ENCODE measurements at regions not wholly inside any gene's neighbourhood (a gene's known extent, or its start where the extent isn't known, plus 50 kb on each side); places are given as distances from the start of the nearest gene placed in this dataset.

- WGBS (ENCODE audit: extremely low coverage, insufficient read length, low lambda C conversion rate), result no CpG with 5 or more reads among the region's 10 CpGs
- H3K9me3 ChIP-seq (ENCODE audit: control insufficient read depth, low read depth, low read length), result no peaks in the 10 kb centered on the region
- H2BK120ac ChIP-seq (ENCODE audit: low read depth, low read length, poor library complexity, severe bottlenecking), result no peak overlapping the region
- no peak overlapping the region for H3K9ac ChIP-seq (ENCODE audit: extremely low read depth, insufficient read length, low read length)
- no peak overlapping the region for H3K14ac ChIP-seq (ENCODE audit: insufficient read depth, low read length)
- no peaks in the 10 kb centered on the region for H3K27me3 ChIP-seq (ENCODE audit: insufficient read depth, low read length)
- no peak overlapping the region for H3K18ac ChIP-seq (ENCODE audit: insufficient read length, low read depth, low read length)
- no peak overlapping the region for H3T11ph ChIP-seq (ENCODE audit: low read length)
- no peak overlapping the region for H2BK5ac ChIP-seq (ENCODE audit: insufficient read length, low read length)
- H3K27ac Mint-ChIP-seq, result no peak overlapping the region
- DNase-seq, result no peak
- peaks cover 2% of the 10 kb centered on the region; the same call in 1 of the 2 replicates for H3K27me3 Mint-ChIP-seq (ENCODE audit: low read depth)
- H3K4ac ChIP-seq (ENCODE audit: low read depth, low read length), result no peak overlapping the region
- H4K5ac ChIP-seq (ENCODE audit: insufficient read length, low read depth, low read length), result no peak overlapping the region
- no peak overlapping the region for H3K56ac ChIP-seq (ENCODE audit: insufficient read length, low read depth, low read length)
- peak overlapping the region; percentile 39 for H2BK12ac ChIP-seq (ENCODE audit: insufficient read length, low read depth, low read length)
- H3K4me1 Mint-ChIP-seq, result peaks cover 15 to 24% of the 10 kb centered on the region in 2 experiments
- no peaks in the 10 kb centered on the region for H3K79me2 ChIP-seq (ENCODE audit: insufficient read depth, low read length)
- H2AFZ ChIP-seq (ENCODE audit: low read length), result no peak overlapping the region
- peaks cover 0 to 2% of the 10 kb centered on the region in 2 experiments; a peak in 2 of 5 replicates for H3K9me3 Mint-ChIP-seq
- peak overlapping the region; percentile 15 for H2BK20ac ChIP-seq (ENCODE audit: low read depth, low read length, poor library complexity, severe bottlenecking)
- no peak overlapping the region for H4K91ac ChIP-seq (ENCODE audit: insufficient read length, low read depth, low read length)
- H3K4me3 Mint-ChIP-seq, result no peak overlapping the region
- no peaks in the 10 kb centered on the region for H4K20me1 ChIP-seq (ENCODE audit: control insufficient read depth, insufficient read depth, insufficient read length)
- H4K8ac ChIP-seq (replicated peaks; ENCODE audit: insufficient read length, low read depth, low read length), result no peak overlapping the region
- H3K4me2 ChIP-seq (ENCODE audit: insufficient read depth, insufficient read length, low read length), result no peak overlapping the region
- H3K4me1 ChIP-seq (ENCODE audit: insufficient read depth, low read length), result peaks cover 8% of the 10 kb centered on the region; the same call in 1 of the 2 replicates
- H3K79me1 ChIP-seq (ENCODE audit: insufficient read depth, low read depth, low read length, poor library complexity, severe bottlenecking), result no peaks in the 10 kb centered on the region
- H3K23me2 ChIP-seq (ENCODE audit: insufficient read length, low read depth, low read length, poor library complexity, severe bottlenecking), result no peaks in the 10 kb centered on the region
- no peak for TF ChIP-seq CTCF (conservative IDR thresholded peaks at IDR 0.05)
- H3K36me3 Mint-ChIP-seq (ENCODE audit: insufficient read depth in 1 of 3, low read depth in 3 of 3), result no peaks in the 10 kb centered on the region
- peak overlapping the region; percentile 76; the same call in 1 of the 2 replicates for H2BK15ac ChIP-seq (ENCODE audit: low read depth, low read length)
- no peak overlapping the region for H2AK5ac ChIP-seq (ENCODE audit: insufficient read length, low read length)
- no peak overlapping the region for H3K23ac ChIP-seq (ENCODE audit: insufficient read length, low read depth, low read length)
- H3K27ac ChIP-seq (ENCODE audit: insufficient read length, low read depth, low read length), result no peak overlapping the region
Observed at GRCh38 chr10:3853016-3853415, 68.0 kb upstream of the KLF6 start.
